ENCODE measurements at regions not wholly inside any gene's neighbourhood (a gene's known extent, or its start where the extent isn't known, plus 50 kb on each side); places are given as distances from the start of the nearest gene placed in this dataset.

GRCh38 chr5:97476852-97477534 lies 293.9 kb upstream of the RIOK2 start:
- TF ChIP-seq ARNTL (CRISPR knock-in tag; IDR thresholded peaks at IDR 0.05; ENCODE audit: borderline replicate concordance, low read depth) (no peak), BACH2 (CRISPR knock-in tag; IDR thresholded peaks at IDR 0.05; ENCODE audit: borderline replicate concordance) (no peak), ZNF8 (CRISPR knock-in tag; IDR thresholded peaks at IDR 0.05) (no peak)
- no peak for ATAC-seq

GRCh38 chr5:97478483-97478882 lies 295.4 kb upstream of the RIOK2 start:
- no peak for TF ChIP-seq POU6F1 (CRISPR knock-in tag; IDR thresholded peaks at IDR 0.05; ENCODE audit: borderline replicate concordance, low read depth)
- TF ChIP-seq PPARA (CRISPR knock-in tag; IDR thresholded peaks at IDR 0.05; ENCODE audit: borderline replicate concordance) = no peak
- TF ChIP-seq RARB (CRISPR knock-in tag; IDR thresholded peaks at IDR 0.05) = no peak
- no peak for ATAC-seq

GRCh38 chr5:97480313-97480712 lies 297.3 kb upstream of the RIOK2 start:
- no peak for TF ChIP-seq BACH2 (CRISPR knock-in tag; IDR thresholded peaks at IDR 0.05; ENCODE audit: borderline replicate concordance)
- no peak for TF ChIP-seq ESRRG (CRISPR knock-in tag; IDR thresholded peaks at IDR 0.05)
- TF ChIP-seq ZNF8 (CRISPR knock-in tag; IDR thresholded peaks at IDR 0.05) = no peak
- no peak for TF ChIP-seq TOX (CRISPR knock-in tag; IDR thresholded peaks at IDR 0.05; ENCODE audit: borderline replicate concordance)
- no peak for TF ChIP-seq ZFP3 (CRISPR knock-in tag; IDR thresholded peaks at IDR 0.05)
- no peak for TF ChIP-seq RARB (CRISPR knock-in tag; IDR thresholded peaks at IDR 0.05)
- no peak for ATAC-seq

GRCh38 chr5:97488126-97488668 lies 305.1 kb upstream of the RIOK2 start:
- no peak for ATAC-seq
- TF ChIP-seq TSHZ2 (CRISPR knock-in tag; IDR thresholded peaks at IDR 0.05) (no peak), SNAI2 (CRISPR knock-in tag; IDR thresholded peaks at IDR 0.05) (no peak), ZC3H10 (CRISPR knock-in tag; IDR thresholded peaks at IDR 0.05) (no peak), ARNTL (CRISPR knock-in tag; IDR thresholded peaks at IDR 0.05; ENCODE audit: borderline replicate concordance, low read depth) (no peak), ZFP30 (CRISPR knock-in tag; IDR thresholded peaks at IDR 0.05) (no peak), ZFP3 (CRISPR knock-in tag; IDR thresholded peaks at IDR 0.05) (no peak), ZNF8 (CRISPR knock-in tag; IDR thresholded peaks at IDR 0.05) (no peak), ESRRG (CRISPR knock-in tag; IDR thresholded peaks at IDR 0.05) (no peak), CSRNP3 (CRISPR knock-in tag; IDR thresholded peaks at IDR 0.05) (no peak), CREB5 (CRISPR knock-in tag; IDR thresholded peaks at IDR 0.05; ENCODE audit: low read depth) (no peak), POU6F1 (CRISPR knock-in tag; IDR thresholded peaks at IDR 0.05; ENCODE audit: borderline replicate concordance, low read depth) (no peak), ZNF70 (CRISPR knock-in tag; IDR thresholded peaks at IDR 0.05) (no peak)
